NT2/D1 (cell line): ENCODE measurements at regions not wholly inside any gene's neighbourhood (a gene's known extent, or its start where the extent isn't known, plus 50 kb on each side); places are given as distances from the start of the nearest gene placed in this dataset.

ENCODE experiments used
- DNase-seq: peaks from one replicate; pipeline ENCODE4 v3.0.0-alpha.2; 2011; ENCODE audit warnings: low read depth, low spot score
- H3K27me3 ChIP-seq: 2 replicates; pipeline ENCODE4 v1.6.0; 2011; ENCODE audit warnings: mild to moderate bottlenecking; ENCODE audit not compliant: insufficient read length, insufficient read depth
- H3K36me3 ChIP-seq: 2 replicates; pipeline ENCODE4 v1.6.1; 2011; ENCODE audit warnings: mild to moderate bottlenecking, low read length, mixed read lengths; ENCODE audit not compliant: insufficient read depth, insufficient read length
- H3K4me1 ChIP-seq: 2 replicates; pipeline ENCODE4 v1.5.1; 2011; ENCODE audit not compliant: insufficient read depth, insufficient read length
- H3K4me3 ChIP-seq: 2 replicates; pipeline ENCODE4 v1.5.1; 2011; ENCODE audit warnings: low read depth; ENCODE audit not compliant: insufficient read length
- H3K9ac ChIP-seq: 2 replicates; pipeline ENCODE4 v1.6.0; 2011; ENCODE audit warnings: low read depth; ENCODE audit not compliant: insufficient read length
- H3K9me3 ChIP-seq: 2 replicates; pipeline ENCODE4 v1.5.1; 2011; ENCODE audit warnings: mild to moderate bottlenecking, low read length; ENCODE audit not compliant: insufficient read depth
- SUZ12 ChIP-seq: IDR thresholded peaks from 2 replicates; pipeline ENCODE4 v1.6.1; 2011; ENCODE audit not compliant: insufficient read length, insufficient read depth; ENCODE audit errors: extremely low read depth
- YY1 ChIP-seq: IDR thresholded peaks from 2 replicates; pipeline ENCODE4 v1.6.1; 2011; ENCODE audit not compliant: insufficient read length, insufficient read depth
- ZNF274 ChIP-seq: IDR thresholded peaks from 2 replicates; pipeline ENCODE4 v1.6.1; 2011; ENCODE audit warnings: mild to moderate bottlenecking, low read depth, low read length

- no peak for TF ChIP-seq YY1
- DNase-seq, result no peak
- Histone ChIP-seq H3K4me3 (no peak overlapping the region), H3K4me1 (peaks cover 2% of the 10 kb centered on the region), H3K27me3 (no peaks in the 10 kb centered on the region), H3K36me3 (no peaks in the 10 kb centered on the region), H3K9ac (no peak overlapping the region), H3K9me3 (peaks cover 5% of the 10 kb centered on the region; the same call in 1 of the 2 replicates)
Measured at GRCh38 chr9:16134351-16134750, 581.5 kb downstream of the CCDC171 start.

- no peaks in the 10 kb centered on the region for H3K27me3 ChIP-seq
- TF ChIP-seq SUZ12 (no peak), YY1 (no peak), ZNF274 (no peak)
- no peak for DNase-seq
- no peak overlapping the region for H3K9ac ChIP-seq
- H3K4me3 ChIP-seq, result no peak overlapping the region
- no peaks in the 10 kb centered on the region for H3K9me3 ChIP-seq
- H3K36me3 ChIP-seq, result no peaks in the 10 kb centered on the region
- peaks cover 2% of the 10 kb centered on the region for H3K4me1 ChIP-seq
Measured at GRCh38 chr9:16135968-16136367, 583.1 kb downstream of the CCDC171 start.

- no peak for TF ChIP-seq ZNF274
- TF ChIP-seq YY1, result no peak
- TF ChIP-seq SUZ12, result no peak
- Histone ChIP-seq H3K27me3 (no peaks in the 10 kb centered on the region), H3K4me1 (peaks cover 2% of the 10 kb centered on the region), H3K36me3 (no peaks in the 10 kb centered on the region), H3K9me3 (no peaks in the 10 kb centered on the region), H3K9ac (no peak overlapping the region), H3K4me3 (no peak overlapping the region)
- DNase-seq, result no peak
Measured at GRCh38 chr9:16136451-16136850, 583.6 kb downstream of the CCDC171 start.

- peaks cover 2% of the 10 kb centered on the region for H3K4me1 ChIP-seq
- no peak overlapping the region for H3K4me3 ChIP-seq
- no peaks in the 10 kb centered on the region for H3K36me3 ChIP-seq
- DNase-seq, result no peak
- TF ChIP-seq ZNF274 (no peak), SUZ12 (no peak)
- H3K9me3 ChIP-seq, result no peaks in the 10 kb centered on the region
- no peak overlapping the region for H3K9ac ChIP-seq
- H3K27me3 ChIP-seq, result no peaks in the 10 kb centered on the region
Measured at GRCh38 chr9:16136961-16137360, 584.1 kb downstream of the CCDC171 start.

- H3K27me3 ChIP-seq, result no peaks in the 10 kb centered on the region
- H3K4me1 ChIP-seq, result peaks cover 2% of the 10 kb centered on the region
- H3K9ac ChIP-seq, result no peak overlapping the region
- no peaks in the 10 kb centered on the region for H3K36me3 ChIP-seq
- H3K4me3 ChIP-seq, result no peak overlapping the region
- TF ChIP-seq SUZ12 (no peak), ZNF274 (no peak), YY1 (no peak)
- DNase-seq, result no peak
- no peaks in the 10 kb centered on the region for H3K9me3 ChIP-seq
Measured at GRCh38 chr9:16138561-16139491, 586.0 kb downstream of the CCDC171 start.

- no peak for DNase-seq
- peaks cover 2% of the 10 kb centered on the region for H3K4me1 ChIP-seq
- H3K4me3 ChIP-seq, result no peak overlapping the region
- no peaks in the 10 kb centered on the region for H3K27me3 ChIP-seq
- TF ChIP-seq YY1, result no peak
- TF ChIP-seq SUZ12, result no peak
- no peak for TF ChIP-seq ZNF274
- no peak overlapping the region for H3K9ac ChIP-seq
- no peaks in the 10 kb centered on the region for H3K36me3 ChIP-seq
- no peaks in the 10 kb centered on the region for H3K9me3 ChIP-seq
Measured at GRCh38 chr9:16139774-16140173, 586.9 kb downstream of the CCDC171 start.

GRCh38 chr9:16143310-16143709 lies 590.5 kb downstream of the CCDC171 start:
- Histone ChIP-seq H3K9me3 (no peaks in the 10 kb centered on the region), H3K9ac (no peak overlapping the region), H3K4me1 (peaks cover 2% of the 10 kb centered on the region), H3K4me3 (no peak overlapping the region), H3K36me3 (no peaks in the 10 kb centered on the region), H3K27me3 (no peaks in the 10 kb centered on the region)
- TF ChIP-seq SUZ12, result no peak
- TF ChIP-seq YY1, result no peak
- no peak for DNase-seq
